GM18519 (cell line): ENCODE measurements at regions not wholly inside any gene's neighbourhood (a gene's known extent, or its start where the extent isn't known, plus 50 kb on each side); places are given as distances from the start of the nearest gene placed in this dataset.

Experiments
- ATAC-seq: cut with Tn5 transposase; IDR thresholded peaks from one replicate; pipeline ENCODE4 v1.9.1; 2021; ENCODE audit warnings: mild to moderate bottlenecking, moderate library complexity; ENCODE audit not compliant: unreplicated experiment, low FRiP score

DNA sequence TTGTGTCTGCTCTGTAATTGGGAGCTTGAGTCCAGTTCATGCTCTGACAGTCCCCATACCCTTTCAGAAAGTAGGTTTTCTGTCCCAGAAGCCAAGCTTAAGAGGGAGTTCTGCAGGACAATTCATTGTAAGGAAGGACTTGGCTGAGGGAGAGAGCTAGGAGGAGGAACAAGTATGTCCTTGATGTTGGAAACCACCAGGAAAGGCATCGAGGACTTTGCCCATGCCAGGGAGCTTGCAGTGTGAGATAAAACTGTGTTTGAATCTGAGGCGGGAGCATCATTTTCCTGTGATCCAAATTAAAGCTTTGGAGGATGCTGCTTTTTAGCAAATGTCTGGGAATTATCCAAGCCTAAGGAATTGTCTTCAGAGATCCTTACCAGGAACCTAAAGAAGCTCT, 175.3 kb downstream of the EMP1 start:
- ATAC-seq, result no peak

DNA sequence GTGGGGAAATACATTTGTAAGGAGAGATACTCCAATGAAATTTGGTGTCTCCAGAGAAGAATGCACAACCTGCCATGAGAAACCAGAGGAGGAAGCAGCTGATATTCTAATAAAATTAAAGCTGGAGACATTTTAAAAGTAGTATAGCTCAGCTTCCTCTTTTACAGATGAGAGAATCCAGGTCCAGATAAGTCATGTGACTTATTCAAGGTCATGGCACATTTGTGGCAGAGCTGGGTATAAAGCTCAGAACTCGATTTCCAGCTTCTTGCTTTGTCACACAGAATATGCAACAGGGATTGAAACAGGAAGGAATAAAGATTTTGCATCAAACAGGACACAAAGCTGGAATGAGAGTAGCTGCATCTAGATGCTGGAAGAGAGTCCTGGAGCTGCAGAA, 174.8 kb downstream of the EMP1 start:
- no peak for ATAC-seq

DNA sequence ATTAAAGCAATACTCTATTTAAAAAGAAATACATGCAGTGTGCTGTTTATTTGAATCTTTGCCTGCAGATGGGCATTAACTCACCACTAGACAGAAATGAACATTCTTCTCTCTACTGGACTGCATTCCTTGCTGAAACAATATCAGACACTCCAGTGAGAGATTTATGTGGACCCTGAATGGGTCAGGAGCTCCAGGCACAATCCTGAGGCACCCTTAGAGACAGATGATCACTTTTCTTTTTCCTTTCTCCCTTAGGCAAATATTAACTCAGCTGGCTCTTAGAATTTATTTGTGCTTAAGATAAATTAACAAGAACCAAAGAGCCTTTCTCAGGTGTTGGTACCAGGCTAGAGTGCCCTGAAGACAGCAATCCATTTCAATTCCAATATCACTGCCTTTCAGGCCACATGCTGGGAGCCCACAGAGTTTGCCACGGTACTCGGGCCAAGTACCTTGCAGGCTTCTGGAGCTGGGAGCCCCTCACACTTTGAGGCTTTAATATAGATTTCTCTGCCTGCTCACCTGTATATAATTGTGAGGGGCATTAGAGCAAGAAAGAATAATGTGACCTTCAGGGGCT, 173.0 kb downstream of the EMP1 start:
- ATAC-seq, result no peak

DNA sequence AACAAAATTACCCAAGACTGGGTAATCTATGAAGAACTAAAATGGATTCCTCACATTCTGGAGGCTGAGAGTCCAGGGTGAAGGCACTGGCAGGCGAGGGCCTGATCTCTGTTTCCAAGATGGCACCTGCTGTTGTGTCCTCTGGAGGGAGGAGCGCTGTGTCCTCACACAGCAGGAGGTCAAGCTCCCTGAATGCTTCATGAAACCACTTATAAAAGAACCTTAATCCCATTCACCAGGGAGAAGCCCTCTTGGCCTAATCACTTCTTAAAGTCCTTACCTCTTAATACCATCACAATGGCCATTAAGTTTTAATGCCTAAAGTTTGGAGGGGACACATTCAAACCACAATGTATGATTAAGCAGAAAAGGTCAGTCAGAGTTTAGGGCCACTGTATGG, 172.4 kb downstream of the EMP1 start:
- ATAC-seq, result no peak

DNA sequence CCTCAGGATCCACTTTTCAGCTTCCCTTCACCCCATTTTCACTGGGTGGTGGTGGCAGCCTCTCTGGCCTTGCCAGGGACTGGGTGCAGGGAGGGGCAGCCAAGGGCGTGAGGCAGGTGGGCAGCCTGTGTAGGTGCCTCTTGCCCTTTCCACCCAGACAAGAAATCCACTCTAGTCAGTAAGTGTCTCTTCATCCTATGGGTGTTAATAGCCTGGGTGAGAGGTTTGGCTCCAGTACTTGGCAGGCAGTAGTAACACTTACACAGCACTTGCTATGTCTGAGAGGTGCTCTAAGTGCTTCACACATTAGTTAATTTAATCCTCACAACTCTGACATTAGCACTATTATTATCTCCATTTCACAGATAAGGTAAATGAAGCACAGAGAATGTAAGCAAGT, 171.9 kb downstream of the EMP1 start:
- no peak for ATAC-seq

DNA sequence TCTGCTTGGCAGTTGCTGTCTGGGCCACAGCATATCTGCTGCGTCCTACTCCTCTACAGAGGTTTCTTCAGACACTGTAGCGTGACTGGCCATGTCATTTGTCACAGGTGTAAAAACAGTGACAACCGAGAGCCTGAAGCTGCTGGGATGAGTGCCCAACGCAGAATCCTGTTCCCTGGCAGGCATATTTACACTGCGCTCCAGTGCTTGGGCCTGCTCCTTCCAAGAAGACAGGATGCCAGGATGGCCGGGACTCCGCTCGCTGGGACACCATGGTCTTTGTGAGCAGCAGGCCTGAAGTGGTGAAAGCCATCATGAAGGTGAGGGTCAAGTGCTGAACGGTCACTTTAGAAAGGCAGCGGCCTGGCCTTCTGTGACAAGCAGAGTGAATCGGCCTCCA, 171.4 kb downstream of the EMP1 start:
- no peak for ATAC-seq

DNA sequence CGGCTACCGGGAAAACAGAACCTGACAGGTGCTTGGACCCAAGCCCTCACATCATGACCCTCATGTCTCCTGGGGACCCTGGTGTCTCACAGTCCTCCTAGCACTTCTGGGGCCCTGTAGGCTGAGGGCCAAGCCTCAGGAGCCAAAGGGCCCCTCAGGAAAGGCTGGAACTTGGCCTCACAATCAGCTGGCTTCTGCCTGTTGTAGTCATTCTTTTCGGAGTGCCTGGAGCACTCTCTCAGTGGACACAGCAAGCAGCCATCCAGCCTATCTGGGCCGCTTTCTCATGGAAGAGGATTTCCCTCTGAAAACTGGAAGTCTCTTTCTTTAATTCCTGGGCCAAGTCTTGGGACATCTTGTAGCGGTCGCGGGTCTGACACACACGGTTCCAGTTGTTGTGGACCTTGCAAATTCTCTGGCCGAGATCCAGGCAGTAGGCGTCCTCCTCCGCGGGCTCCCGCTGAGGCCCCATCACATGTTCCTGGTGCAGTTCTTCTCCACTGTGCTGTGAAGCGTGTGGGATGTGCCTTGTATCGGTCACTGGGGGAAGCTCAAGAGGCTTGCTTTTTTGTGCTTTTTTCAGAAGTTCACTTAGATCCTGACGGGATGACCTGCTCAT, 169.3 kb downstream of the EMP1 start:
- ATAC-seq, result no peak

DNA sequence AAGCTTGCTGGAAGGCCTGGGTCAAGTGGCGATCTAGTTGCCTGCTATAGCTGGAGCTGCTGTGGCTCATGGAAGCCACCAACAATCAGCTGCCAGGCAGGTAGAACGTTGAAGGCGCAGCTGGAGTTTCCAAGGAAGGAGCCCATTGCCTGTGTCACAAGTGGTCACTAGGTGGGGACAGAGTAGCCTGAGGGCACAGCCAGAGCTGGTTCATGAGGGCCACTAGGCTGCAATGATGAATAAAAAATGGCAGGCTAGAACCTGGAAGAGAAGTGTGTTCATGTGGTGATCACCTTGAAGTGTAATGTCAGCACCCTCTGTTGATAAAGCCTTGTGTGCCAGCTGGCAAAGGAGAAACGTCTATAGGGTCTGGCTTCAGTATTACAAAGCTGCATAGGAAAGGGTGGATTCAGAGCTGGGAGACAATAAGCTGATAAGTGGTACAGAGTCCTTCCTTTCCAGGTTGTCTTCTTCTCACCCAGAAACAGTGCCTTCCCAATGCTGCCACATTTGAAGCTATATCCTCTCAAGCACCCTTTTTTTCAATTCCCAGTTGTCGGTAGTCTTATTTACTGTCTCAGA, 165.8 kb downstream of the EMP1 start:
- ATAC-seq, result peak; percentile 96

DNA sequence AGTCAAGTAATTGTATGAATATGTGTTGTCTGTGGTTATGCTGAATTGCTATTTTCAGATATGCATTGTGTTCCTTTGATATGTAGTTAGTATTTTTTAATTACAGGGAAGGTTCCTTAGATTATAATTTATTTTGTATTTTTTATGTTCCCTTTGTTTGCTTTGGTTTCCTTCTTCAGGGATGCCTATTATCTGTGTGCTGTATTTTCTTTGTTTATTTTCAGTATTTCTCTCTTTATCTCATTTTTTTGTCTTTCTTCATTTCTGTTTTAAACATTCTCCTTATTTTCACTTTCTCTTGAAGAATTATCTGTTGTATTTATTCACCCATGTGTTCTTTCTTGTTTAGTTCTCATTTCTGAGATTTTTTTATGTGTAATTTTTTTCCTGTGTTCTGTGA, 163.1 kb downstream of the EMP1 start:
- ATAC-seq, result no peak

DNA sequence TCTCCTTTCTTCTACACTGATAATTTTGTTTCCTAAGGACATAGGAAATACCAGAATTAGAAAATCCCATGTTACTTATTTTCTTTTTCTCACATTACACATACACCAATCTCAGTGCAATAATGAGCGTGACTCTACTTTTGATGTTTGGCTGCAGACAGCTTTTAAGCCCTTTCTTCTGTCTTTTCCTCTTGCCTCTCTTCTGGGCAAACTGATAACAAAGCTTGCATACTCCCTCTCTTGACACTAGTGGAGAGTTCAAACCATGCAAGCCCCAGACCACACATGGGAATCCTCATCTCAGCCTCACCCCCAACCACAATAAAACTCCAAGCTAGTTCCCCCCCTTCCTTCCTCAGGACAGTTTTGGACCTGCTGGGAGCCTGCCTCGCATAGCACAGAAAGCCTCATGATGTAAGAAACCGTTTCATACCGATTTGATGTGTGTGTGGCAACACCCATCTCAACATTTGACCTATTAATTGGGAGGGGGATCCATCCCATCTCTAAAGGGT, 161.9 kb downstream of the EMP1 start:
- ATAC-seq, result no peak

DNA sequence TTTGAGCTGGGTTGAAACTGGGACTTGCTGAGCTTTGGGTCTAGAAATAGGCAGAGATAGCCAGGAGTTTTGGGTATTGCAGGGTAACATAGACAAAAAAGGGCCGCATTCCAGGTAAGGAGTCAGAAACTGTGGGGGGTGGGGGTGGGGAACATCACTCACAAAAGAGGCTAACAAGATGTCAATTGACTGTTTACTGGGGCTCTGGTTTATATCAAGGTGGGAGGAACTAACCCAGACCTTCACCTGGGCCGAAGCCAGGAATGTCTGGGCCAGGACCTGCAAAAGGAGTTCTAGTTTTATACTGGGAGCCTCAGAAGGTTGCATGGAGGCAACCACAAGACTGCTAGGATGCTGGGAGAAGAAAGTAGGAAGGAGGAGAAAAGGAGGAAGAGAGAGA, 154.4 kb downstream of the EMP1 start:
- no peak for ATAC-seq

DNA sequence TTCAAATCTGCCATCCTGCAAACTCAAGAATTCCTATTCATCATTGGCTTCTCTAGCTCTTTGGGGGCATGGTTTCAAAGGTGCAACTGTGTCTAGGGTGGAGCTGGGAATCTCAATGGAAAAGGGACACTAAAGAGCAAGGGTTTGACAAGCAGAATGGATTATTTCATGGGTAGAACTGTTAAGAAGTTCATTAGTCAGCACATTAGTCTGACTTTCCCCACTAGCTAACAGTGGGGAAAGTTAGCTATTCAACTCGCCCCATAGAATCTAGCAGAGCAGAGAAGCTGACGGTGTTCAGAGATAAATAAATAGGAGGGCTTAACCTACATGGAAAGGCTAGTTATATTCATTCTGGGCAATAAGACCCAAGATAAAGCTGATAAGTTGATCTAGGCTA, 153.9 kb downstream of the EMP1 start:
- no peak for ATAC-seq

DNA sequence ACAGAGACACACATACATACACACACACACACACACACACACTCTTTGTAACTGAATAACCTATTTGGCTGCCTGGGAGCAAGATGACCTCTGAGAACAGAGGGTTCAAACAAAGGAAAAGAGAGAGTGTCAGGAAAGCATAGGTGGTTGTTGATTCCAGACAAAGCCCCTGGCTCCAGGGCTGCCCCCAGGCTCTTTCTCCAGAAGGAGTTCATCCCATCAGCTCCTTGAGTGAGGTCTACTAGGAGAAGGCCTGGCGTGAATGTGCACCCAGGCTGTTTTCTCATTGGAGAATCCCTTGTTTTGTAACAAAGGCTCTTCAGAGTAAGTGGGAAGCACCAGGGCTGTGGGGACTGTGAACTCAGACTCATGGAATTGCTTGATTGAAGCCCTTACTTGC, 151.9 kb downstream of the EMP1 start:
- ATAC-seq, result no peak

DNA sequence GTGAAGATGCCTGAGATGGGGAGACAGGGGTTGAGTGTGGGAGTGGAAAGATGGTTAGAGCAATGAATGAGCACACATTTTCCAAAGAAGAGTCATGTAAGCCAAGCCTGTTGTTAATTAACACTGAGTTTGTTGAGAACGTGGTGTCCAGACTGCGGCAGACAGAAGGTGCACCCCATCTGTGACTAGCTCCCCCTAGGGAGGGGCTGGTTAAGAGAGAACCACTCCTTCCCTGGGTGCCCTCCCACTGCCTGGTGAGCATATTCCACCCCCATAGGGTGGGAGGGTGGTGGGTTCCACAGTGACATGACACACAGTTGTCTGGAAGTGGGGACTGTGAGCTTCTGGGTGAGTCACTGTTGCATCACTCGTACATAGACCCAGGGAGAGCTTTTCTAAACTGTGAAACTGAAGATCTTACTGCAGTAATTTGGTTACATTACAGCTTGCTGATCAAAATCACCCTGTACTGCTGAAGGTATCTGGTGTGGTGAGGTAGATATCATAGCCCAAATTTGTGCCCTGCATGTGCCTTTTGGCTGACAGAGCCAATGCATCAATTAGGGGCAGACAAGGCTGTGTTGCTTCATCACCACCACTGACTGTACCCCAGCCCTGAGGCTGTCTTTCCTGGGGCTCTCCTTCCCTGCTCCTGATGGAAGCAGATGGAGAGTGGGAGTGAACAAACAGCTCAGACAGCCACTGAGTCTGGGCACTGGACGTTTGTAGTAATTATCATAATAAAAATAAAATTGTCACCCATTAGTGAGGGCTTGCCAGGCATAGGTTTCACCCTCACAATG, 150.9 kb downstream of the EMP1 start:
- ATAC-seq, result no peak

DNA sequence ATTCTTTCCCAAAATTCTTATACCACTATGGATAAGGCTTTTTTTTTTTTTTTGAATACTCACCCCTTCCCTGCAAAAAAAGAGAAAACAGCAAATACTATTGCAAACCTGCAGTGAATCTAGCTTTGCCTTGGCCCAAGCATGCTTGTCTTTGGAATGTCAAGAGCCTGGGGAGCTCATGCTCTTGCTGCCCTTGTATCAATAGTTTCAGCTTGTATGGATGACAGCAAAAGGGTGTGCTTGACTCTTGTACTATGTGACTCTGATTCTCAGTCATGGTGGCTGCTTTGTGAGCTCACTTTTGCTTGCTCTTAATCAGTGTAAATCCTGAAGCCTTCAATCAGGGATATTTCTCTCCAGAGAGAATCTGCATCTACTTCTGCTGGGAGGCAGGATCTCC, 149.2 kb downstream of the EMP1 start:
- ATAC-seq, result no peak

DNA sequence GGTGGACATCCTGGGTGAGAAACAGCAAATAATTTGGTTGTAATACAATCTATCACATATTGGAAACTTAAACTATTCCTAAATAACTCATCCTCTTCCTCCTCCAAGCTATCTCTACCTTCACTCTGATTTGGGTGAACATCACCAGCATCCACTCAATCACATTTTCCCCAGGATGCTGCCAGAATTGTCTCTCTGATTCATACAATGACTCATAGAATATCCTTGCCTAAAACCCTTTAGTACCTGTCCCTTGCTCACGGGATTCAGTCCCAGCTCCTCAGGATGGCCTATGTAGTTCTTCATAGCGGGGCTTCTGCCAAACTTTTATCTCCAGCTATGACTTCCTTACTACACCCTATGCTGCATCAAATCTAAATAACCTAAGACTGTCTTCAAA, 146.8 kb downstream of the EMP1 start:
- no peak for ATAC-seq

DNA sequence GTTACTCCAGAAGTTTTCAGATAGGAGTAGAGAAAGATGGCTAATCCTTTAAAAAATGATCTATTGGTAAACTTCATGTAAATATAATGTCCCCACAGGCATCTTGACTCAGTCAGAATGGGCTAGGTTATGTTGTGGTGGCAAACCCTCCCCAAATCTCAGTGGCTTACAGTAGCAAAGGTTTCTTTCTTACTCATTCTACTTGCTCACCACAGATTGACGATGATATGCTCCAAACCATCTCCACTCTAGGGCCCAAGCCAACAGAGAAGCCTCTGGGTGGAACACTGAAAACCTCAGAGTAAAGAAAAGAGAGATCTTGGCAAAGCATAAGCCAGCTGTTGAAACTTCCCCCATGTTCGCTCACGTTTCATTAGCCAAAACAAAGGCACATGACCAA, 146.4 kb downstream of the EMP1 start:
- ATAC-seq, result no peak

DNA sequence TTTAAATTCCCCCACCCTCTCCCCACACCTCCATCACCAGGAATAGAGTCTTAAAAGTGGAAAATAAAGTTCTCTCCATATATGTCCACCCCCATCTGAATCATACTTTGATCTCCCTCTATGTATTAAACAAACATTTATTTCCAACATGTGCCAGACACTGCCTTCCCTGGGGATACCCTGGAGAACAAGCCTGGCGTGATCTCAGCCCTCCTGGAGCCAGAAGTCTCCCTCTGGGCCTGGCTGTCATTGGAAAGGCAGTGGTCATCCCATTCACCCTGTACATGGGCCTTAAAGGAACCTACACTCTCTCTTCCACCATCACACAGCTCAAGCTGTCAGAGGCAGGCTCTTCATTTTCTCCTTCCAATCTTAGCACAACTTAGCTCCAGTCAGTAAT, 143.6 kb downstream of the EMP1 start:
- no peak for ATAC-seq

DNA sequence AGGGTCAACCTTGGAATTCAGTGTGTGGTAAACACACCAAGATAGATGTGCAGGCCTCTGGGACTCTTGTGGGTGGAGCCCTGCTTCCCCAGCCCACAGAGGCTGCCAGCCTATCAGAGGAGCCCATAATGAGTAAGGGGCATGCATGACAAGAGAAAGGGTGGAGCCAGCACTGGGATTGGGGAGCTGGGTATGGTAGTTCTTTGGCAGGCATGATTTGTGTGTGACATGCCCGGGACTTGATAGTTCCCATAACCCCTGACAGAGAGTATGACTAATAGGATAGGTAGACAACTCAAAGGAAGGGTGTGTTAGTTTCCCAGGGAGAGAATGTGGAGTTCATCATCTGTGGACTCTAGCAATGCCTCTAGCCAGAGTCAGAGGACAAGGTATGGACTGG, 143.0 kb downstream of the EMP1 start:
- no peak for ATAC-seq

DNA sequence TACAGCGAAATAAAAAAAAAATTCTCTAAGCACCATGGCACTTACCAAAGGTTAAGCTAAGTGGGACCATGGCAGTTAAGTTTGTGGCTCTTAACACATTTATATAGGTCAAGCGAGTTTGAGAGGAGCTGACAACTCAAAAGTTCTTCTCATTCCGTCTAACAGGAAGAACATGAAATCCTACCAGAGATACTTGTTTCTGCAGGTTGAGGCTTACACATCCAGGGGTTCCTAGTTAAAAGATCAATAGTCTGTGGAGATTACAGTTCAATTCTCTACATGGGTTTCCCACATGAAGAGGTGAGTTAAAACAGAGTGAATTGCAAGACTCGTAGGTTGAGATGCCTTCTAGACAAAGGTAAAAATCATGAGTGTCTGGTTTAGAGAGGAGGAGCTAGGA, 142.6 kb downstream of the EMP1 start:
- ATAC-seq, result no peak

DNA sequence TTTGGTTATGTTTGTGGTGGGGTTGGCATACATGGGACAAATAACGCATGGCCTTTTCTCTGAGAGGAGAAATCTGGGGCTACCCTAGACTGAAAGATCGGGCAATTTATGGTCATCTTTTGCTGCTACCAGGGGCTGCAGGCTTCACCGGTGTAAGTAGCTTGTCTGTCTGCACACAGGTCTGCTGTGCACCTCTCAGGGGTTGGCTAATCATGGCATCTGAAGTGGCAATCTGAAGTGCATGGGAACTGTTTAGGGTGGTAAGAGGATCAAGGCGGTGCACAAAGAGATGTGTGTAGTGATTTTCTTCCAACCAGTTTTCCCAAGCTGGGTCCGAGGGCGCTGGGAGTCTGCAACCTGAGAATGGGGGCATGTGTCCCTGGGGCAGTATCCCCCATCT, 141.3 kb downstream of the EMP1 start:
- ATAC-seq, result no peak

DNA sequence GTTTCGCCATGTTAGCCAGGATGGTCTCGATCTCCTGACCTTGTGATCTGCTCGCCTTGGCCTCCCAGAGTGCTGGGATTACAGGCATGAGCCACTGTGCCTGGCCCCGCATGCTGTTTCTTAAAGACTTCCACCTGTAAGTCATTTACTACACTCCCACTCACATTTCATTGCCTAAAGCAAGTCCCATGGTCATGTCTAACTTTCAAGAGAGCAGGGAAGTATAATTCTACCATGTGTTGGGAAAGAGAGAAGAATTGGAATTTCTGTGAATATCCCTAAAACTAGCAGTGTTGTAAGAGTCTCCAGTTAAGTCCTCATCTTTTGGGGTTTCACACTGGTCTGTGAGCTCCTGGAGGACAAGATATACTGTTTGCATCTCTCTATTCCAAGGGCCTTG, 139.7 kb downstream of the EMP1 start:
- ATAC-seq, result no peak
